ENCODE measurements at regions not wholly inside any gene's neighbourhood (a gene's known extent, or its start where the extent isn't known, plus 50 kb on each side); places are given as distances from the start of the nearest gene placed in this dataset.
"Not testable (repeated sequence)": the region's sequence is repeated elsewhere in the genome, so short reads cannot be mapped to it uniquely, and the experiment has no call there.

- Histone ChIP-seq H3K36me3 (ENCODE audit: control insufficient read depth in 2 of 2, insufficient read depth in 2 of 2, low read length in 2 of 2) (no peaks in the 10 kb centered on the region), H3K27me3 (ENCODE audit: control insufficient read depth in 2 of 2, insufficient read depth in 2 of 2, low read length in 2 of 2) (no peaks in the 10 kb centered on the region), H3K4me3 (ENCODE audit: low read length in 2 of 2) (no peak overlapping the region), H3K9me3 (ENCODE audit: control insufficient read depth in 2 of 2, low read length in 2 of 2) (no peaks in the 10 kb centered on the region), H3K27ac (ENCODE audit: low read depth in 2 of 2, low read length in 2 of 2) (no peak overlapping the region), H3K9ac (ENCODE audit: low read depth in 1 of 2, low read length in 2 of 2) (no peak overlapping the region), H3K4me1 (ENCODE audit: control insufficient read depth in 2 of 2, insufficient read depth in 2 of 2, low read length in 2 of 2) (no peaks in the 10 kb centered on the region)
These were observed 324.9 kb upstream of the SGCG start for GRCh38 chr13:22855926-22856325.

- H3K36me3 ChIP-seq (ENCODE audit: control insufficient read depth in 2 of 2, insufficient read depth in 2 of 2, low read length in 2 of 2); H3K27me3 ChIP-seq (ENCODE audit: control insufficient read depth in 2 of 2, insufficient read depth in 2 of 2, low read length in 2 of 2); H3K9me3 ChIP-seq (ENCODE audit: control insufficient read depth in 2 of 2, low read length in 2 of 2); H3K4me1 ChIP-seq (ENCODE audit: control insufficient read depth in 2 of 2, insufficient read depth in 2 of 2, low read length in 2 of 2); H3K4me3 ChIP-seq (ENCODE audit: low read length in 2 of 2); H3K27ac ChIP-seq (ENCODE audit: low read depth in 2 of 2, low read length in 2 of 2); H3K9ac ChIP-seq (ENCODE audit: low read depth in 1 of 2, low read length in 2 of 2): not testable (repeated sequence)
These were observed 321.8 kb upstream of the SGCG start for GRCh38 chr13:22858980-22859379.

- not testable (repeated sequence) for H3K36me3 ChIP-seq (ENCODE audit: control insufficient read depth in 2 of 2, insufficient read depth in 2 of 2, low read length in 2 of 2); H3K4me1 ChIP-seq (ENCODE audit: control insufficient read depth in 2 of 2, insufficient read depth in 2 of 2, low read length in 2 of 2); H3K9ac ChIP-seq (ENCODE audit: low read depth in 1 of 2, low read length in 2 of 2); H3K27me3 ChIP-seq (ENCODE audit: control insufficient read depth in 2 of 2, insufficient read depth in 2 of 2, low read length in 2 of 2); H3K27ac ChIP-seq (ENCODE audit: low read depth in 2 of 2, low read length in 2 of 2); H3K9me3 ChIP-seq (ENCODE audit: control insufficient read depth in 2 of 2, low read length in 2 of 2); H3K4me3 ChIP-seq (ENCODE audit: low read length in 2 of 2)
These were observed 321.4 kb upstream of the SGCG start for GRCh38 chr13:22859411-22859810.

GRCh38 chr13:22861958-22862466, 318.8 kb upstream of the SGCG start:
- Histone ChIP-seq H3K36me3 (ENCODE audit: control insufficient read depth in 2 of 2, insufficient read depth in 2 of 2, low read length in 2 of 2) (no peaks in the 10 kb centered on the region), H3K27ac (ENCODE audit: low read depth in 2 of 2, low read length in 2 of 2) (no peak overlapping the region), H3K27me3 (ENCODE audit: control insufficient read depth in 2 of 2, insufficient read depth in 2 of 2, low read length in 2 of 2) (no peaks in the 10 kb centered on the region), H3K9ac (ENCODE audit: low read depth in 1 of 2, low read length in 2 of 2) (no peak overlapping the region), H3K9me3 (ENCODE audit: control insufficient read depth in 2 of 2, low read length in 2 of 2) (no peaks in the 10 kb centered on the region), H3K4me3 (ENCODE audit: low read length in 2 of 2) (no peak overlapping the region), H3K4me1 (ENCODE audit: control insufficient read depth in 2 of 2, insufficient read depth in 2 of 2, low read length in 2 of 2) (no peaks in the 10 kb centered on the region)

- H3K36me3 ChIP-seq (ENCODE audit: control insufficient read depth in 2 of 2, insufficient read depth in 2 of 2, low read length in 2 of 2), result no peaks in the 10 kb centered on the region
- no peaks in the 10 kb centered on the region for H3K27me3 ChIP-seq (ENCODE audit: control insufficient read depth in 2 of 2, insufficient read depth in 2 of 2, low read length in 2 of 2)
- H3K4me3 ChIP-seq (ENCODE audit: low read length in 2 of 2), result no peak overlapping the region
- no peaks in the 10 kb centered on the region for H3K9me3 ChIP-seq (ENCODE audit: control insufficient read depth in 2 of 2, low read length in 2 of 2)
- no peak overlapping the region for H3K9ac ChIP-seq (ENCODE audit: low read depth in 1 of 2, low read length in 2 of 2)
- no peak overlapping the region for H3K27ac ChIP-seq (ENCODE audit: low read depth in 2 of 2, low read length in 2 of 2)
- H3K4me1 ChIP-seq (ENCODE audit: control insufficient read depth in 2 of 2, insufficient read depth in 2 of 2, low read length in 2 of 2), result no peaks in the 10 kb centered on the region
These were observed 318.3 kb upstream of the SGCG start for GRCh38 chr13:22862478-22862877.

- no peak overlapping the region for H3K9ac ChIP-seq (ENCODE audit: low read depth in 1 of 2, low read length in 2 of 2)
- no peak overlapping the region for H3K27ac ChIP-seq (ENCODE audit: low read depth in 2 of 2, low read length in 2 of 2)
- no peaks in the 10 kb centered on the region for H3K36me3 ChIP-seq (ENCODE audit: control insufficient read depth in 2 of 2, insufficient read depth in 2 of 2, low read length in 2 of 2)
- H3K27me3 ChIP-seq (ENCODE audit: control insufficient read depth in 2 of 2, insufficient read depth in 2 of 2, low read length in 2 of 2), result no peaks in the 10 kb centered on the region
- H3K4me3 ChIP-seq (ENCODE audit: low read length in 2 of 2), result no peak overlapping the region
- H3K4me1 ChIP-seq (ENCODE audit: control insufficient read depth in 2 of 2, insufficient read depth in 2 of 2, low read length in 2 of 2), result no peaks in the 10 kb centered on the region
- H3K9me3 ChIP-seq (ENCODE audit: control insufficient read depth in 2 of 2, low read length in 2 of 2), result no peaks in the 10 kb centered on the region
These were observed 314.6 kb upstream of the SGCG start for GRCh38 chr13:22866221-22866620.

- Histone ChIP-seq H3K27me3 (ENCODE audit: control insufficient read depth in 2 of 2, insufficient read depth in 2 of 2, low read length in 2 of 2) (no peaks in the 10 kb centered on the region), H3K9me3 (ENCODE audit: control insufficient read depth in 2 of 2, low read length in 2 of 2) (no peaks in the 10 kb centered on the region), H3K9ac (ENCODE audit: low read depth in 1 of 2, low read length in 2 of 2) (no peak overlapping the region), H3K4me3 (ENCODE audit: low read length in 2 of 2) (no peak overlapping the region), H3K36me3 (ENCODE audit: control insufficient read depth in 2 of 2, insufficient read depth in 2 of 2, low read length in 2 of 2) (no peaks in the 10 kb centered on the region), H3K27ac (ENCODE audit: low read depth in 2 of 2, low read length in 2 of 2) (no peak overlapping the region), H3K4me1 (ENCODE audit: control insufficient read depth in 2 of 2, insufficient read depth in 2 of 2, low read length in 2 of 2) (no peaks in the 10 kb centered on the region)
These were observed 309.5 kb upstream of the SGCG start for GRCh38 chr13:22871231-22871630.

- Histone ChIP-seq H3K9ac (ENCODE audit: low read depth in 1 of 2, low read length in 2 of 2) (no peak overlapping the region), H3K4me1 (ENCODE audit: control insufficient read depth in 2 of 2, insufficient read depth in 2 of 2, low read length in 2 of 2) (no peaks in the 10 kb centered on the region), H3K27ac (ENCODE audit: low read depth in 2 of 2, low read length in 2 of 2) (no peak overlapping the region), H3K9me3 (ENCODE audit: control insufficient read depth in 2 of 2, low read length in 2 of 2) (no peaks in the 10 kb centered on the region), H3K4me3 (ENCODE audit: low read length in 2 of 2) (no peak overlapping the region), H3K36me3 (ENCODE audit: control insufficient read depth in 2 of 2, insufficient read depth in 2 of 2, low read length in 2 of 2) (no peaks in the 10 kb centered on the region), H3K27me3 (ENCODE audit: control insufficient read depth in 2 of 2, insufficient read depth in 2 of 2, low read length in 2 of 2) (no peaks in the 10 kb centered on the region)
These were observed 305.9 kb upstream of the SGCG start for GRCh38 chr13:22874839-22875238.

- Histone ChIP-seq H3K36me3 (ENCODE audit: control insufficient read depth in 2 of 2, insufficient read depth in 2 of 2, low read length in 2 of 2) (no peaks in the 10 kb centered on the region), H3K27me3 (ENCODE audit: control insufficient read depth in 2 of 2, insufficient read depth in 2 of 2, low read length in 2 of 2) (no peaks in the 10 kb centered on the region), H3K4me1 (ENCODE audit: control insufficient read depth in 2 of 2, insufficient read depth in 2 of 2, low read length in 2 of 2) (no peaks in the 10 kb centered on the region), H3K9me3 (ENCODE audit: control insufficient read depth in 2 of 2, low read length in 2 of 2) (no peaks in the 10 kb centered on the region), H3K27ac (ENCODE audit: low read depth in 2 of 2, low read length in 2 of 2) (no peak overlapping the region), H3K9ac (ENCODE audit: low read depth in 1 of 2, low read length in 2 of 2) (no peak overlapping the region), H3K4me3 (ENCODE audit: low read length in 2 of 2) (no peak overlapping the region)
These were observed 303.4 kb upstream of the SGCG start for GRCh38 chr13:22877421-22877820.

GRCh38 chr13:22880741-22881720, 299.7 kb upstream of the SGCG start:
- Histone ChIP-seq H3K27ac (ENCODE audit: low read depth in 2 of 2, low read length in 2 of 2) (no peak overlapping the region), H3K9ac (ENCODE audit: low read depth in 1 of 2, low read length in 2 of 2) (no peak overlapping the region)

More at GRCh38 chr13:22880741-22881720, 299.7 kb upstream of the SGCG start:
- no peak overlapping the region for H3K4me3 ChIP-seq (ENCODE audit: low read length in 2 of 2)
- H3K4me1 ChIP-seq (ENCODE audit: control insufficient read depth in 2 of 2, insufficient read depth in 2 of 2, low read length in 2 of 2), result no peaks in the 10 kb centered on the region
- H3K27me3 ChIP-seq (ENCODE audit: control insufficient read depth in 2 of 2, insufficient read depth in 2 of 2, low read length in 2 of 2), result no peaks in the 10 kb centered on the region
- H3K9me3 ChIP-seq (ENCODE audit: control insufficient read depth in 2 of 2, low read length in 2 of 2), result no peaks in the 10 kb centered on the region
- no peaks in the 10 kb centered on the region for H3K36me3 ChIP-seq (ENCODE audit: control insufficient read depth in 2 of 2, insufficient read depth in 2 of 2, low read length in 2 of 2)

Measured in mucosa of rectum (tissue), 2 donors.